ENCODE measurements at regions not wholly inside any gene's neighbourhood (a gene's known extent, or its start where the extent isn't known, plus 50 kb on each side); places are given as distances from the start of the nearest gene placed in this dataset.
A peak's percentile ranks its signal among the peaks of the same experiment; 100 is the strongest.

GRCh38 chr11:123378096-123378495 is 52.0 kb upstream of the GRAMD1B start:
- no peak for DNase-seq
- WGBS, 4 donors, result 84 to 88% (median 87%) methylated on average over 3 of the region's 3 CpGs
- peaks cover 0 to 8% of the 10 kb centered on the region in 2 donors for H3K4me1 ChIP-seq (replicated peaks in 1 of 2)
- H3K27me3 ChIP-seq, result no peaks in the 10 kb centered on the region
- no peaks in the 10 kb centered on the region for H3K9me3 ChIP-seq (replicated peaks in 1 of 3)
- no peak overlapping the region for H3K4me3 ChIP-seq
- H3K36me3 ChIP-seq (replicated peaks in 1 of 2), result no peaks in the 10 kb centered on the region
- TF ChIP-seq POLR2A (IDR thresholded peaks at IDR 0.05), result no peak
- TF ChIP-seq, protein P1, sequence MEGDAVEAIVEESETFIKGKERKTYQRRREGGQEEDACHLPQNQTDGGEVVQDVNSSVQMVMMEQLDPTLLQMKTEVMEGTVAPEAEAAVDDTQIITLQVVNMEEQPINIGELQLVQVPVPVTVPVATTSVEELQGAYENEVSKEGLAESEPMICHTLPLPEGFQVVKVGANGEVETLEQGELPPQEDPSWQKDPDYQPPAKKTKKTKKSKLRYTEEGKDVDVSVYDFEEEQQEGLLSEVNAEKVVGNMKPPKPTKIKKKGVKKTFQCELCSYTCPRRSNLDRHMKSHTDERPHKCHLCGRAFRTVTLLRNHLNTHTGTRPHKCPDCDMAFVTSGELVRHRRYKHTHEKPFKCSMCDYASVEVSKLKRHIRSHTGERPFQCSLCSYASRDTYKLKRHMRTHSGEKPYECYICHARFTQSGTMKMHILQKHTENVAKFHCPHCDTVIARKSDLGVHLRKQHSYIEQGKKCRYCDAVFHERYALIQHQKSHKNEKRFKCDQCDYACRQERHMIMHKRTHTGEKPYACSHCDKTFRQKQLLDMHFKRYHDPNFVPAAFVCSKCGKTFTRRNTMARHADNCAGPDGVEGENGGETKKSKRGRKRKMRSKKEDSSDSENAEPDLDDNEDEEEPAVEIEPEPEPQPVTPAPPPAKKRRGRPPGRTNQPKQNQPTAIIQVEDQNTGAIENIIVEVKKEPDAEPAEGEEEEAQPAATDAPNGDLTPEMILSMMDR (IDR thresholded peaks at IDR 0.05), result no peak
- no peak overlapping the region for H3K27ac ChIP-seq
- intact Hi-C loops (cut with DNase I), result no loop called here

GRCh38 chr11:123377355-123377754 is 52.7 kb upstream of the GRAMD1B start:
- no peak for TF ChIP-seq POLR2A (IDR thresholded peaks at IDR 0.05)
- TF ChIP-seq, protein P1 (IDR thresholded peaks at IDR 0.05), result no peak
- peaks cover 0 to 8% of the 10 kb centered on the region in 2 donors for H3K4me1 ChIP-seq (replicated peaks in 1 of 2)
- no peaks in the 10 kb centered on the region for H3K36me3 ChIP-seq (replicated peaks in 1 of 2)
- H3K9me3 ChIP-seq (replicated peaks in 1 of 3), result no peaks in the 10 kb centered on the region
- intact Hi-C loops (cut with DNase I), result no loop called here
- 60 to 75% (median 70%) methylated on average over 5 of the region's 5 CpGs for WGBS, 4 donors
- H3K27ac ChIP-seq, result no peak overlapping the region
- no peak overlapping the region for H3K4me3 ChIP-seq
- no peaks in the 10 kb centered on the region for H3K27me3 ChIP-seq
- DNase-seq, result no peak

DNA sequence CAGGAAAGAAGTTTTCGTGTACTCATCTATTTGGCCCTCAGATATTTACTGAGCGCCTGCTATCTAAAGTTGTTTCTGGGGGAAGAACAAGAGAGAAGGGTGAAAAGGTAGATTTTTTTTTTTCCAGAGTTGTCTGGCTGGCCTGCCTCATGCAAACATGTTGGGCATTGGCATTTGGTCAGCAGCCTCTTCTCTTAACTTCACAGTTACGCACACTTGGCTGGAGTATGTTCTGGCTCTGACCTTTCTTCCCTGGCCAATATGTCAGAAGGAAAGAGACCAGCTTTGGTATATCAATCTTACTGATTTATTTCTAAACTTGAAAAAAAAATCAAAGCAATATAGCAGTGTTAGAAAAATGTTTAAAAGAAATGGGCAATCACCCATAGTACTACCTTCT is 54.2 kb upstream of the GRAMD1B start:
- H3K27ac ChIP-seq, result no peak overlapping the region
- peak in 3 of 7 donors; percentile 11 to 36 (median 29) for DNase-seq

DNA sequence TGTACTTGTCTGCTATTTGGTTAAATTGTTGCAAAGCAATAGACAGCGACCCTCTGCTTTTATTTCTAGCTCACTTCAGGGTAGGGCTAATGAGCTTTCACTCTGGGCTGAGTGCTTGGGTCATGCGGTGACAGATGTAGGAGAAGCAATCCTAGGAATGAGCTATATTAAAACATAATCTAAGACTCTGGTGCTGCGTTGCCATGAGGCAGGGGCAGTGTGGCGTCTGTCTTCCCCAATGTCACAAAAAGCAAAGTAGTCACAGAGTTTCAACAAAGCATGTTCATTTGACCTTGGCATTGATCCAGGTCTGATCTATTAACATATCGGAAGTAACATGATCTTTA is 55.5 kb upstream of the GRAMD1B start:
- Histone ChIP-seq H3K4me1 (replicated peaks in 1 of 2) (peaks cover 0 to 5% of the 10 kb centered on the region in 2 donors), H3K4me3 (no peak overlapping the region), H3K27me3 (no peaks in the 10 kb centered on the region), H3K9me3 (replicated peaks in 1 of 3) (no peaks in the 10 kb centered on the region), H3K36me3 (replicated peaks in 1 of 2) (no peaks in the 10 kb centered on the region), H3K27ac (peak overlapping the region in 1 of 5 donors; percentile 18)
- 33 to 45% (median 36%) methylated on average over 5 of the region's 5 CpGs for WGBS, 4 donors
- intact Hi-C loops (cut with DNase I), result no loop called here
- TF ChIP-seq, protein P1 (IDR thresholded peaks at IDR 0.05), result no peak
- peak in 1 of 7 donors; percentile 7 for DNase-seq

More for the DNA sequence above, 54.2 kb upstream of the GRAMD1B start:
- H3K27me3 ChIP-seq, result no peaks in the 10 kb centered on the region
- no peak for TF ChIP-seq POLR2A (IDR thresholded peaks at IDR 0.05)
- TF ChIP-seq, protein P1 (IDR thresholded peaks at IDR 0.05), result no peak
- H3K4me3 ChIP-seq, result no peak overlapping the region
- intact Hi-C loops (cut with DNase I), result no loop called here
- 77 to 92% (median 81%) methylated on average over 3 of the region's 3 CpGs for WGBS, 4 donors
- no peaks in the 10 kb centered on the region for H3K36me3 ChIP-seq (replicated peaks in 1 of 2)
- H3K9me3 ChIP-seq (replicated peaks in 1 of 3), result no peaks in the 10 kb centered on the region
- H3K4me1 ChIP-seq (replicated peaks in 1 of 2), result peaks cover 0 to 8% of the 10 kb centered on the region in 2 donors

All from adrenal gland (tissue), 9 donors.